ENCODE measurements at regions not wholly inside any gene's neighbourhood (a gene's known extent, or its start where the extent isn't known, plus 50 kb on each side); places are given as distances from the start of the nearest gene placed in this dataset.

DNA sequence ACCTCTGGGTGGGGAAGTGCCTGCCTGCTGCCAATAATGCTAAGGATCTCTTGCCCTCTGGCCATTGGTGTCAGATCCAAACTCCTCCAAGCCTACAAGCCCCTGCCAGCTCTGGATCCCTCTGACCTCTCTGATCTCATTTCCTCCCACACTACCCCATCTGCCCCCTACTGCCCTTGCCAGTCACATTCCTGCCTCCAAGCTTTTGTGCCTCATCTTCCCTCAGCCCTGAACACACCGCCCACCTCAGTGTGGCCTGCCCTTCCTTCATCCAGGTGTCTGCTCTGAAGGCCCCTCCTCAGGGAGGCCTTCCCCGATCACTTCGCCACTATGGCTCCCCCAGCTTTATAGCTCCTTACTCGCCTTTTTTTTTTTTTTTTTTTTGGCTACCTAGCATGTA lies 161.0 kb upstream of the GLI2 start:
- no peak for DNase-seq

- DNase-seq = no peak
These were observed 159.7 kb upstream of the GLI2 start for GRCh38 chr2:120575966-120576365.

DNA sequence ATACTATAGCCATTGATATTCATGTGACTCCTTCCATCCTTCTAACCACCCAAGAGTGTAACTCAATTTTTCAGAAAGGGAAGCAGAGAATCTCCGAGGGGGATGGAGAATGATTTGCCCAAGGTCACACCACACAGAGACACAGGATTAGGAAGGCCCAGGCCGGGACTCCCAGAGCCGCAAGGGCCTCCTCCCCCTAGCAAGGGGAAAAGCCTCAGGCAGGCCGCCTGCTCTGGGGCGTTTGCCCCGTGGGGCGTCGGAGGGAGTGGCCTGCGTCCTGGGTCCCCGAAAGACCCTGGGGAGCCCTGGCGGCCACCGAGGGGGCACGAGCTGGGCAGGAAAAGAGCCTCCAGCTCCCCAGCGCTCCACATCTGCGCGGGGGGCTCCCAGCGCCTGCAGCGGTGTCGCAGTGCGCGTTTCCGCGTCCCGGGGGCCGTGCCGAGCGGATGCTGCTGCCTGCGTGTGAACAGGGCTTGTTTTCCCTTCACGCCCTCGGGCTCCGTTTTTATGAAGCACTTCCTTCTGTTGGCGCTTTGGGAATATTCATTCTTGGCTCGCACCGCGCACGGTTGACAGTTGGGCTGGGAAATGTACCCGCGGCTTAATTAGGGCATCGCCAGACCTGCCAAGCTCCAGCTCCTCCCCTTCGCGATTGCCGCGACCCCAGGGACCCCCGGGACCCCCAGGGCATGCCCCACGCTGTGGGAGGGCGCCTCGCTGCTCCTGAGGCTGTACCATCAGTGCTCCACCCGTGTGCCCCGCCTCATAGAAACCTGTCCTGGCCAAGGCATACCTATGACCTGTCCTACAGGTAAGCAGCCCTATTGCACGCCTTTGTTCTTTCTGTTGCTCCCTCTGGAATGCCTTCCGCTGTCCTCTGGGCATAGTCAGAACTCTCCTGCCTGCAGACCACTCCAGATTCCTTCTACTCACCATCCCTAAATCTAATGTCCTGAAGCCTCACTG lies 158.9 kb upstream of the GLI2 start:
- DNase-seq = peak; percentile 37

- no peak for DNase-seq
These were observed 157.9 kb upstream of the GLI2 start for GRCh38 chr2:120577721-120578295.

- DNase-seq = no peak
These were observed 156.9 kb upstream of the GLI2 start for GRCh38 chr2:120578576-120579352.

- DNase-seq = no peak
These were observed 155.6 kb upstream of the GLI2 start for GRCh38 chr2:120579916-120580685.

DNA sequence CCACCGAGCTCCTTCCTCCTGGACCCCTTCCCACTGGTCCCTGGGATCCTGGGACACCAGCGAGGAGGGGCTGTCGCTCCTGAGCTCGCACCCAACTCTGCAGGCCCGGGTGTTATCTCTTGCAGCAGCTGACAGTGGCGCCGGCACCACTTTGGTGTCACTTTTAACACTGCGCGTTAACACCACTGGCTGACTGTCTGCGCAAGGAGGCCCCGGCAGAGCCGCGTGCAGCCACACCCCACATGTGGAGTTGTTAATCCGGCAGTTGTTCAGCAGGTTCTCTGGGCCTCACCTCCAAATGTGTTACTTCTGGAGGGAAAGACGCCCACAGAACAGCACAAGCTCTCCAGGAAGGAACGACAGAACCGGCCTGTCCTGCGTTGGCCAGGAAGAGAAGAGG lies 155.0 kb upstream of the GLI2 start:
- no peak for DNase-seq

DNA sequence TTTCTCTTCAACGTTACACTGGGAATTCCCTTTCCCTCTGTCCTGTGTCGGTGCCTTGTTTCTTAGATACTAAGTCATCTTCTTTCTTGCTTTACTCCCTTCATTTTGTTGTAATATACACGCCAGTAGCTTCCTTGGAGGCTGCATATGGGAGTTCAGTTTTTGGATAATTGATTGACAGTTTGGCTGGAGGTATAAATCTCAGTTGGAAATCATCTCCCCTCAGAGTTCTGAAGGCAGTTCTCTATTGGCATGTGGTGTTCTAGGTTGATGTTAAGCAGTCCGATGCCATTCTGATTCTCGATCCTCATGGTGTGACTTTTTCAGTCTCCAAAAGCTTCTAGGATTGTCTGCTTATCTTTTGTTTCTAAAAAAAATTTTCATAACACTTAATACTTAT lies 152.5 kb upstream of the GLI2 start:
- DNase-seq = no peak

DNA sequence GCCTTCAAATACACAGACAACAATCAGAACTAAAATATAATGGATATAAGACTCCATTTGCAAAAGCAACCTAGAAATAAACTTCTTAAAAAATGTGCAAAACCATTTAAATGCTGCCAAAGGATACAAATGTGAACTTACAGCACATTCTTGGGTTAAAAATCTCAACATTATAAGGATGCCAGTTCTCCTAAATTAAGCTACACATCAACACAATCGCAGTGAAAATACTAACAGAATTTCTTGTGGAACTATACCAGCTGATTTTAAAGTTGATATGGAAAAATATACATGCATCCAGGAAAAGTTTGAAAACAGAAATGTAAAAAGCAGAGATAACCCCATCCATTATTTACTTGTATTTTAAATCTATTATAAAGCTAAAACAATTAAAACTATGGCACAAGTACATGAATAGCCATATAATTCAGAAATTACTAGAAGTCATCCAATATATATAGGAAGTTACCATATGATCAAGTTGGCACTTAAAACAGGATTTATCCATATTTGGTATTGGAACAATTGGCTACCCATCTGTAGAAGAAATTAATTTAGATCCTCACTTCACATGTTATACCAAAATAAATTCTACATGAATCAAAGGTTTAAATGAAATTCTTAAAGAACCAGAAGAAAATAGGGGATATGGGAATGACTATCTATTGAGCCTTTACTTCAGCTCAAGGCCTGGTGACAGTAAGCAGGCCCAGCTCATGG lies 151.7 kb upstream of the GLI2 start:
- DNase-seq = no peak

DNA sequence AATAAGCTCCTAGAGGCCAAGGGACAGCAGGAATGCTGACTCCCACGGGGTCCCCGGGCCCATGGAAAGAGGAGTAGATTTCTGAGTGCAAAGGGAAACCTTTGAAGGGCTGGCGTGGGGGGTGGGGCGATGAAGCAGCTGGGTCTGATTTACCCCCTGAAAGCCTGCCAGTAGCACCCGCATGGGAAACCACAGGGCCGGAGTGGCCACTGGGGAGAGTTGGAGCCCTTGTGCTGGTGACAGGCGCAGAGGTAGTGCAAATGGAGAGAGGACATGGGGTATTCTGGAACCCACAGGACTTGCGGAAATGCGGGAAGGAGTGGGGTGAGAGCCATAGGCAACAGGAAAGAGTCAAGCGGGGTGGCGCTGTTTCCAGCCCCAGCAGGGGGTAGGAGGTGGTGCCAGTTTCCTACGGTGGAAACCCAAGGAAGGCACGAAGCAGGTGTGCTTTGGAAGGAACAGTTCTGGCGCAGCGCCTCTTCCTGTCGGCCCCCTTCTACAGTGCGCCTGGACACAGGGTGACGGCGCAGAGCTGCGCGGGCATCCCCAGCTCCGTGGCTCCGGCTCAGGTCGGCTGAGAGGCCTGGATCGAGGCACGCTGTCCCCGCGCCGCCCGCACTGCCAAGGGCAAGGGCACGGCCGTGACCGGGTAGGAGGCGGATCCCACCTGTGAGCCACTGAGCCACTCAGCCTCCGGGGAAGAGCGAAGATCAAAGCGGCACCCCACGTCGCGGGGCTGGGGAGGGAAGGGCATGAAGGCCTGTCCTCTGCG lies 149.0 kb upstream of the GLI2 start:
- DNase-seq = no peak

- DNase-seq = no peak
These were observed 148.2 kb upstream of the GLI2 start for GRCh38 chr2:120587279-120587996.

DNA sequence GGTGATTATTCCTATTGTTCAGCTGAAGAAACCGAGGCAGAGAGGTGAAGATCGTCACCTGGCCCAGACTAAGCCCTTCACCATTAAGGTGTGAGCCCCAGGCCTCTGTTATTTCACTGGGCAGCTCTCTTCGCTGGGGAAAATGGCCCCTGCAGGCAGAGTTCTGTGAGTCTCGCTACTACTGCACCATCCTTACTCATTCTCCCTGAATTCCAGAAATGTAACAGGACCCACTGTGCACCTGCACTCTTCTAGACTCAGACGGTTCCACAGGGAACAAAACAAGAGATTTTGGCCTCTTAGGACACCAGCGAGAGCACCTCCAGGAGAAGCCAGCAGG lies 147.7 kb upstream of the GLI2 start:
- DNase-seq = no peak

- DNase-seq = no peak
These were observed 145.7 kb upstream of the GLI2 start for GRCh38 chr2:120589771-120590608.

- no peak for DNase-seq
These were observed 144.8 kb upstream of the GLI2 start for GRCh38 chr2:120590841-120591240.

GRCh38 chr2:120591572-120591971 lies 144.1 kb upstream of the GLI2 start:
- no peak for DNase-seq

GRCh38 chr2:120592084-120592483 lies 143.6 kb upstream of the GLI2 start:
- no peak for DNase-seq

GRCh38 chr2:120593921-120594686 lies 141.6 kb upstream of the GLI2 start:
- DNase-seq = no peak

- DNase-seq = no peak
These were observed 140.6 kb upstream of the GLI2 start for GRCh38 chr2:120594856-120595685.
